OCI-LY7 (cell line): ENCODE measurements at regions not wholly inside any gene's neighbourhood (a gene's known extent, or its start where the extent isn't known, plus 50 kb on each side); places are given as distances from the start of the nearest gene placed in this dataset.

Experiments
- EZH2phosphoT487 ChIP-seq: fragments of 200-600 bp; sonication (generic); IDR thresholded peaks from 2 replicates; pipeline ENCODE4 v1.6.1; 2018; ENCODE audit warnings: low read depth, borderline replicate concordance, mild to moderate bottlenecking, mixed run types, antibody characterized with exemption, low read length, moderate library complexity, mixed read lengths
- TF ChIP-seq, protein P1 (sequence below): fragments of 200-600 bp; sonication (generic); conservative IDR thresholded peaks from 2 replicates; pipeline ENCODE4 v1.5.1; 2014; ENCODE audit warnings: mild to moderate bottlenecking, antibody characterized with exemption, low read length, moderate library complexity, mixed read lengths

GRCh38 chr4:147102596-147102995, 156.9 kb upstream of the TTC29 start:
- no peak for TF ChIP-seq EZH2phosphoT487
- TF ChIP-seq, protein P1, sequence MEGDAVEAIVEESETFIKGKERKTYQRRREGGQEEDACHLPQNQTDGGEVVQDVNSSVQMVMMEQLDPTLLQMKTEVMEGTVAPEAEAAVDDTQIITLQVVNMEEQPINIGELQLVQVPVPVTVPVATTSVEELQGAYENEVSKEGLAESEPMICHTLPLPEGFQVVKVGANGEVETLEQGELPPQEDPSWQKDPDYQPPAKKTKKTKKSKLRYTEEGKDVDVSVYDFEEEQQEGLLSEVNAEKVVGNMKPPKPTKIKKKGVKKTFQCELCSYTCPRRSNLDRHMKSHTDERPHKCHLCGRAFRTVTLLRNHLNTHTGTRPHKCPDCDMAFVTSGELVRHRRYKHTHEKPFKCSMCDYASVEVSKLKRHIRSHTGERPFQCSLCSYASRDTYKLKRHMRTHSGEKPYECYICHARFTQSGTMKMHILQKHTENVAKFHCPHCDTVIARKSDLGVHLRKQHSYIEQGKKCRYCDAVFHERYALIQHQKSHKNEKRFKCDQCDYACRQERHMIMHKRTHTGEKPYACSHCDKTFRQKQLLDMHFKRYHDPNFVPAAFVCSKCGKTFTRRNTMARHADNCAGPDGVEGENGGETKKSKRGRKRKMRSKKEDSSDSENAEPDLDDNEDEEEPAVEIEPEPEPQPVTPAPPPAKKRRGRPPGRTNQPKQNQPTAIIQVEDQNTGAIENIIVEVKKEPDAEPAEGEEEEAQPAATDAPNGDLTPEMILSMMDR = no peak
